Fibroblast of upper back skin (primary cell): ENCODE measurements at regions not wholly inside any gene's neighbourhood (a gene's known extent, or its start where the extent isn't known, plus 50 kb on each side); places are given as distances from the start of the nearest gene placed in this dataset.

Source experiments
- DNase-seq: peaks from one replicate; pipeline ENCODE4 v3.0.0-alpha.2; 2013

- DNase-seq: no peak
Measured at GRCh38 chr2:118312969-118313756, 224.9 kb downstream of the INSIG2 start.

DNA sequence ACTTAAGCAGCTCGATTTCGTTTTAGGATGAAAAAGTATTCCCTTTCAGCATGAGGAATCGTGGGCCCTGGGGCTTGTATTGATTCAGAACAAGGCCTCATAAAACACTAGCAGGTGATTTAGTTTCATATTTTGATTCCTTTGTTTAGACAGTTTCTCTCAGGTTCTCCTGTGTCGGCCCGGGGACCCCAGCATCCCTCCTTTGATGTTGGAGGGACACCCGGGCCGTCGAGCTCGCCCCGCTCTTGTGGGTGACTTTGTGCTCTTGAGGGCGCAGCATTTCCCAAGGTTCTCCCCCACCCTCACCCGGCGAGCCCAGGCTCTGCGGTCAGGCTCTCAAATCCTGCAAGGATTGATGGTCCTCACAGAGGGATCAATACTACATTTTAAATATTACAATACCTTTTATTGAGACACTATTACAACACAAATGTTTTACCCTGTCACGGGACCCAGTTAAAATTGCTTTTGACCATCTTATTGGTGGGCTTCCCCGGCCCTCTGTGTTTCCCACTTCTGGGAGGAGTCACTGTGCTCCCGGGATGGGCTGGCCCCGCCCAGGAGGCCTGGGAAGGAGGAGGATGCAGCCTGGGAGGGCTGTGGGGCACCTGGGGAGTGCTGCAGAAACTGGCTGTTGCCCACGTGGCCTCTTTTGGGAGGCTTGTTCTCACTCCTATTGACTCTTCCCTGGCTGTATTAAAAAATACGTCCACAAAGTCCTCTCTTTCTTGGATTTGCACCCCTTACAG lies 222.6 kb downstream of the INSIG2 start:
- peak; percentile 23 for DNase-seq

DNA sequence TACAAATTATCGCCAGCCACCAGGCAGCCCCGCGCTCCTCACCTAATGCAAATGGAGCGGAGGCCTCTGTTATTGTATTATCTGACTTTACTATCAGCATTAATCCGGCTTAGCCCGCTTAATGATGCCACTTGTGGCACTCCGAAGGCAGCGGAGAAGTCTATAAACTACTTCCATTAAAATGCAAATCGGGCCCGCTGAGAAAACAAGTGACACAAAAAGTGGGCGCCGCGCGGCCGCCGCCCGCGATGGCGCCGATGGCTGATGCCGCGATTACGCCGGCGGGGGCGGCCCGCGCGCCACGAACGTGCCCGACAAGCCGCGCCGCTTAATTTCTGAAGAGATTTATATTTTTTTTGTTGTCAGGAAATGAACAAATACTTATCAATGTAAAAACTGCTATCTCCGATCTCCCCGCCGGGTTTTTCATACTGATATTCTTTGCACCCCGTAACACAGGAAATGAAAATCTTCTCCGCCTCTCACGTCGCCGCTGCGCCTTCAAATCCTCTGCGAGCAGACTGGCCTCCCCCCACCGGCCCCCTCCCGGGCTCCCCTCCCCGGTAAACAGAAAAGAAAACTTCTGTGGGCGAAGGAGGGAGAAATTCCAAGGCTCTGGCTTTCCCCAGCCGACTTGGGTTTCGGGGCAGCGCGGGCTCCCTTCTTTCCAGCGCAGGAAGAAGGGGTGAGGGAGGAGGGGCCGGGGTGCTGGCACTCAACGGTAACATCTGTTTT lies 221.8 kb downstream of the INSIG2 start:
- DNase-seq: peak; percentile 59

DNA sequence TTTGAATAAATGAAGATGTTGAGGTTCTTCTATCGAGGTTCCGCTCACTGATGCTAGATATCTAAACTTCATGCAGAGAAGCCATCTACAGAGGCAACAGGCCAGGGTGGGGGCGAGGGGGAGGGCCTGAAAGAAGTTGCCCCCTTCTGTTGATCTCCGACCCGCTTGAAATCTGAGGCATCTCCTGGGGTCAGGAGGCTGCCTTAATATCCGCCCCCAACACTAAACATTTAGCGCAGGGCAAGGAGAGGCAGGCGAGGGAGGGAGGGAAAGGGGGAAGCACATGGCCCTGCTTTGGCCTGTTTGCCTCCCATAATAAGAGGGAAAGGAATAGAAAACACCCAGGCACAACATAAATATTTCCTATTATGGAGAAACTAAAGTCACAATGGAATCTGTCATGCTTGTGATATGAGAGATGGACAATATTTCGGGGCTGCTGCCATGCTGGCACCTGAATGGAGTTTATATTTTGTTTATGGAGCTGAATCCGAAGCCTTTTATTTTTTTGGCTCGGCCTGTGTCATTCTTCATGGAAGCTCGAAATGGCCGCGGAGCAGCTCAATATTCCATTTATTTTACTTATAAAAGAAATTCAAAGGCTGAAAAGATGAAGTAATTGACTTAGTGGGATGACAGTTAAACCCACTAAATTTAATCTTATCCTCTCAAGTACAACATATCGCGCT lies 221.1 kb downstream of the INSIG2 start:
- no peak for DNase-seq

- no peak for DNase-seq
Measured at GRCh38 chr2:118307864-118308263, 219.6 kb downstream of the INSIG2 start.

GRCh38 chr2:118301248-118301647 lies 213.0 kb downstream of the INSIG2 start:
- no peak for DNase-seq

GRCh38 chr2:118300832-118301231 lies 212.6 kb downstream of the INSIG2 start:
- DNase-seq: peak; percentile 59

DNA sequence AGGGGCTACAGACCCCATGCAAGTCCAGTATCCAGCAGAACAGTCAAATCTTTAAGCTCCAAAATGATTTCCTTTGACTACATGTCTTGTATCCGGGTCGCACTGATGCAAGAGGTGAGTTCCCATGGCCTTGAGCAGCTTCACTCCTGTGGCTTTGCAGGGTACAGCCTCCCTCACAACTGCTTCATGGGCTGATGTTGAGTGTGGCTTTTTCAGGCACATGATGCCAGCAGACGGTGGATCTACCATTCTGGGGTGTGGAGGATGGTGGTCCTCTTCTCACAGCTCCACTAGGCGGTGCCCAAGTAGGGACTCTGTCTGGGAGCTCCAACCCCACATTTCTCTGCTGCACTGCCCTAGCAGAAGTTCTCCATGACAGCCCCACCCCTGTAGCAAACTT lies 208.4 kb downstream of the INSIG2 start:
- no peak for DNase-seq

DNA sequence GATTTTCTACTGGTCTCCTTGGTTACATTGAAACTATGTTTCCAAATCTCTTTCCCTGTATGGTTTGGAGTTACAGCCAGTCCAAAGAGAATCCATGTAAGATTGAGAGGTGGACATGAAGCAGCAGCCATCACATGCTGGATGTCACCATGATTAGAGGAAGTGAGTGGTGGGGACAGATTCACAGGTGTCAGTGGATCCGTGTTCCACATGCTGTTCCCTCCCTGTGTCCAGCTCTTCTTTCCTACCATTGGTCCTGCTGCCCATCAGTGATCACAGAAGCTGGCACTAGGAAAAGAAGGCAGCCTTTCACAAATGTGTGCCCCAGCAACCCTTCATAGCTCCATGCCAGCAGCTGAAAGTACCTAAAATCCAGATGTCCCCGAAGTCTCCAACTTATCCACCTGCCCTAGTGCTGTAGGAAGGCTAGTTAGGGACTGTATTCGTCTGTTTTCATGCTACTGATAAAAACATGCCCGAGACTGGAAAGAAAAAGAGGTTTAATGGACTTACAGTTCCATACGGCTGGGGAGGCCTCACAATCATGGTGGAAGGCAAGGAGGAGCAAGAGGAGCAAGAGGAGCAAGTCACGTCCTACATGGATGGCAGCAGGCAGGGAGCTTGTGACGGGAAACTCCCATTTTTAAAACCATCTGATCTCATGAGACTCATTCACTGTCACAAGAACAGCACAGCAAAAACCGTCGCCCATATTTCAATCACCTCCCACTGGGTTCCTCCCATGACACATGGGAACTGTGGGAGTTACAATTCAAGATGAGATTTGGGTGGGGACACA lies 207.5 kb downstream of the INSIG2 start:
- no peak for DNase-seq

- no peak for DNase-seq
Measured at GRCh38 chr2:118294063-118294462, 205.8 kb downstream of the INSIG2 start.

DNA sequence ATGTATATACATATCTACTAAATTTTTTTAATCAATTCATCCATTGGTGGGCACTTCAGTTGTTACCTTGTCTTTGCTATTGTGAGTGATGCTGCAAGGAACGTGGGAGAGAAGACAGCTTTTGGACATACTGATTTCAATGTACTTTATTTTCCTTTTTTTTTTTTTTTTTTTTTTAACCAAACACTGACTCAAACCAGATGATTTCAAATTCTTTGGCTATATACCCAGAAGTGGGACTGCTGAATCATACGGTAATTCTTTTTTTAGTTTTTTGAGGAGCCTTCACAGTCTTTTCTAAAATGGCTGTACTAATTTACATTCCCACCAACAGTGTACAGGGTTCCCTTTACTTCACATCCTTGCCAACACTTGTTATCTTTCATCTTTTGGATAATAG lies 204.7 kb downstream of the INSIG2 start:
- DNase-seq: peak; percentile 86

- peak; percentile 68 for DNase-seq
Measured at GRCh38 chr2:118291251-118291880, 203.1 kb downstream of the INSIG2 start.

- peak; percentile 33 for DNase-seq
Measured at GRCh38 chr2:118290411-118291250, 202.4 kb downstream of the INSIG2 start.

GRCh38 chr2:118279005-118279404 lies 190.7 kb downstream of the INSIG2 start:
- no peak for DNase-seq

DNA sequence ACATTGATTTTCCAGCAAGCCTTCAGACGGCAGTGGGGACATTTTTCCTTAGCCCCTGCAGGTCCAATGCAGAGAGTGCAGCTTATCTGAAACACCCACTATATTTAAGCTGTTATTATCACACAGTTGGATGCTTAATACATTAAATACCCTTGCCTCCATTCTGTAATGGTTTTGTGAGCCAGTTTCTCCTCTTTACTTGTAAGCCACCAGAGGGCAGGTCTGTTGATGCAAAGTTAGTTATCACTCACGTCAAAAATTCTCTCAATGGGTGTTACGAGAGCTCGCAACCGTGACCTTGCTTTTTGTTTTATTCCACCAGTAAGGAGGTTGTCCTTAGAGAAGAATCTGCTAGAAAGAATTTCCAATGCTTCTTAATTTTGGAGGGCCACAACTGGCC lies 189.8 kb downstream of the INSIG2 start:
- DNase-seq: no peak

DNA sequence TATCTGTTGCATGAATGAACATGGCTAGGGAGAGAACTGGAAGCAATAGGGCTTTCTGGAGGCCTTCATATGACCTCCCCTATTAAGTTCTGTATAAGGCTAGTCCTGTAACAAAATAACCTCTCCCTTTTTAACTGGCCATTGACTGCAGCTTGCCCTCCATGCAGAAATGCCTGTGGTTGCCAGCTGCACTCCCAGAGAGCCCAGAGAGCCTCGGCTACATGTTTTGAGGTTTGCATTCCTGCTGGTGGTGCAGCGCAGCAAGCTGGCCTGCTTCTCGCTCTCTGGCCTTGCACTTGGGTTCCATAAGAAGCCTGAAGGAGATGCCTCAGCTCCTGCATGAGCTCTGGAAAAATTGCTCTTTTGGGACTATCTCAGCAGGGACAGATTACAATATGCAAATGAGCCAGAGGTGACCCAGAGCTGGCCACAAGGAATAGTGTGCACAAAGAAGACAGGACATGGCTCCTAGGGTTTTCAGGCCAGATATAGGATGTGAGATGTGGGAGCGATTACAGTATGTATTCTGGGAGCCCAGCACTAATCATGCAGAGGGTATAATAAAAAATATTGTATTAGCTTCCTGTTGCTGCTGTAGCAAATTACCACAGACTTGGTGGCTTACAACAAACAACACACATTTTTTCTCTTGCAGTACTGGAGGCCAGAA lies 186.7 kb downstream of the INSIG2 start:
- peak; percentile 56 for DNase-seq

GRCh38 chr2:118272391-118272790 lies 184.1 kb downstream of the INSIG2 start:
- no peak for DNase-seq

DNA sequence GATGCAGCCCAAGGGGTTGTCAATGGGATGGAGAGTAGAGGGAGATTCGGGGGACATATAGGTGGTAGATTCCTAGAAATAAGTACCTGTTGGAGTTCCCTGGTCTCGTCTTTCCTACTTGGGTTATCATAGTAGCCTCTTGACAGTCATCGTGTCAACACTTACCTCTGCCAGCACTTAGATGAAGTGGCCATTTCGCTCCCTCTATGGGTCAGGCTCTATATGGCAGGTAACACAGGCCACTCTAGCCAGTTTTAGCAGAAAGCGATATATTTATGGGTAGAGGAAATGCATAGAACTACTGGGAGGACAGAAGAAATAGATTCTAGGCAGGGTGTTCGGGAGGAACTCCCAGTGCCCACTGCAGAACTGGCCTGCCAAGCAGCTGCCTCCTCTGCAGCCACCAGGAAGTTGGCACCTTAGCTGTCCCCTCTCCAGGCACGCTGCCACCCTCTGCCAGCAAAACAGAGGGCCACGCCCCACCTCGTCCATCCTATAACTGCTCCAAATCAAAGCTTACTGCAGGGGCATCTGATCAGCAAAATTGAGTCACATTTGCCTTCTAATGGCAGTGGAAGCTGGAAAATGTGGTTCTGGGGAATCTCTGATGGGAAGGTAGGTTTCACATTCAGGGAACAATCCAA lies 181.3 kb downstream of the INSIG2 start:
- DNase-seq: no peak

DNA sequence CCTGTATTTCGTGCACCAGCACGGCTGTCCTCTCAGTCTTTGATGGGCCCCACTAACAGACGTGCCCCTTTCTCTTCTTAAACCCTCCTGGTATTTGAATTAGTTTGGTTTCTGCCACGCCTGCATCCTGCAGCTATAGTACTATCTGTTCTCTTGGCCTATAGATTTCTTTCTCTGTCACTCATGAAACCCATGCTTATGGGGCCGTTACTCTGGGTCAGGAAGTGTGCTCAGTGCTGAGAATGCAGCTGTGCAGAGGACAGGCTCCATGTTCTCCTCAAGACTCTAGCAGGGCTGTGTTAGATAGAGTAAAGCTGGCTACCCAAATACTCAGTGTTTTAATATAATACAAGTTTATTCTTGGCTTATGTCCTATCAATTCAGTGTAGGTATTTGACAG lies 180.0 kb downstream of the INSIG2 start:
- no peak for DNase-seq
